ENCODE measurements at regions not wholly inside any gene's neighbourhood (a gene's known extent, or its start where the extent isn't known, plus 50 kb on each side); places are given as distances from the start of the nearest gene placed in this dataset.

DNA sequence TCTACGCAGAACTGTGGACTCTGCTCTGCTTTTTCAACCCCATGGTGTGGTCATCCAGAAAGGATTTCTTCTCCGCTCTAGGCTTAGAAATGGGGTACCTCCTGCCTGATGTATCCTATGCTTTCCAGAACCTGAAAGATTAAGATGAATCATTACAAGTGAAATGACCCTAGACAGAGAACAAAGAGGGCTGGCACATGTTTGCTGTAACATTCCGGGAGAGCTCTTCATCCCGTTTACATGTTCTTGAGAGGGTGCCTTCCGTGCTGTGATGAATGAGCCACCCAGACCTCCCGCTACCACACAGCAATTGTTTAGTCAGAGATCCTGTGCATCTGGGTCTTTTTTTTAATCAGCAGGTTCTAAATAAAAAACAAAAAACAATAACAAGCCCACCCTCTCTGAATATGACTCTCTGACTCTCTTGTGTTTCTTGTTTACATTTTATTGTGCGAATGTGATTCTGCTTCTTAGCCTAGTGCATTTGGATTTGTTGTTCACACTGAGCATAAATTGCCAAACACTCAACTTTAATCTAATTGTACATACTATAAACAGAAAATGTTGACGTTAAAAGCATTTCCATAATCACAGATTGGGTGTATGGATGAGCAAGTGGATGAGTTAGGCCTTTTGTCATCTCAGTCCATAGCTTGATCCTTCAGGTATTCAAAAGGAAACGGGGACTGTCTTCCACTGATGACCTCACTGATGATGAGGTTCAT, 87.1 kb downstream of the GPR88 start:
- BruUV-seq (replicated peaks), result no TSS peak
- Mint-ChIP-seq H3K9me3 (ENCODE audit: unreplicated experiment) (no peaks in the 10 kb centered on the region), H3K36me3 (ENCODE audit: insufficient read depth, unreplicated experiment) (no peaks in the 10 kb centered on the region), H3K4me3 (ENCODE audit: unreplicated experiment) (no peak overlapping the region), H3K4me1 (ENCODE audit: insufficient read depth, unreplicated experiment) (peaks cover 37% of the 10 kb centered on the region), H3K27me3 (ENCODE audit: insufficient read depth, unreplicated experiment) (no peaks in the 10 kb centered on the region), H3K27ac (ENCODE audit: low read depth, unreplicated experiment) (no peak overlapping the region)
- intact Hi-C loops (cut with micrococcal nuclease), result no loop called here
- ChIA-PET POLR2A (no interaction called here), CTCF (interaction anchor here (0.9 to 1.1 kb wide), 2 partner anchors 50 to 258 kb away, joined by 3 to 4 read pairs; no protein-coding TSS in a partner anchor)
- no peak for DNase-seq (ENCODE audit: unreplicated experiment)
- TF ChIP-seq, protein P1, sequence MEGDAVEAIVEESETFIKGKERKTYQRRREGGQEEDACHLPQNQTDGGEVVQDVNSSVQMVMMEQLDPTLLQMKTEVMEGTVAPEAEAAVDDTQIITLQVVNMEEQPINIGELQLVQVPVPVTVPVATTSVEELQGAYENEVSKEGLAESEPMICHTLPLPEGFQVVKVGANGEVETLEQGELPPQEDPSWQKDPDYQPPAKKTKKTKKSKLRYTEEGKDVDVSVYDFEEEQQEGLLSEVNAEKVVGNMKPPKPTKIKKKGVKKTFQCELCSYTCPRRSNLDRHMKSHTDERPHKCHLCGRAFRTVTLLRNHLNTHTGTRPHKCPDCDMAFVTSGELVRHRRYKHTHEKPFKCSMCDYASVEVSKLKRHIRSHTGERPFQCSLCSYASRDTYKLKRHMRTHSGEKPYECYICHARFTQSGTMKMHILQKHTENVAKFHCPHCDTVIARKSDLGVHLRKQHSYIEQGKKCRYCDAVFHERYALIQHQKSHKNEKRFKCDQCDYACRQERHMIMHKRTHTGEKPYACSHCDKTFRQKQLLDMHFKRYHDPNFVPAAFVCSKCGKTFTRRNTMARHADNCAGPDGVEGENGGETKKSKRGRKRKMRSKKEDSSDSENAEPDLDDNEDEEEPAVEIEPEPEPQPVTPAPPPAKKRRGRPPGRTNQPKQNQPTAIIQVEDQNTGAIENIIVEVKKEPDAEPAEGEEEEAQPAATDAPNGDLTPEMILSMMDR (IDR thresholded peaks at IDR 0.05; ENCODE audit: unreplicated experiment), result no peak

DNA sequence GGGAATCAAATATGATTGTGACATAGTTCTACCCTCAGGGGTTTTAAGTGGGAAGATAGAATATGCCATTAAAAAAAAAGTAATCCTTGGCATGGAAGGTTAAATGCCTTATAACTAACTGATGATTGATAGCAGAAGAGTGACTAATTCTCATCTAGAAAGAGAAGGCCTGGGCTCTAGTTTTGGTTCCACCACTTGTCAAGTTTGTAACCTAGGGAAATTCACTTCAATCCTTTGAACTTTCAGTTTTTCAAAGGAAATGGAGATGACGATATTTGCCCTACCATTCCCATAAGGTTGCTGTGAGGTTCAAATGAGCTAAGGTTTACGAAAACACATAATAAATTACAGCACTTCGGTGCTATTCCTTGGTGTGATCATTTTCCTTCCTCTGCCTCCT, 88.5 kb downstream of the GPR88 start:
- H3K4me3 Mint-ChIP-seq (ENCODE audit: unreplicated experiment), result no peak overlapping the region
- TF ChIP-seq, protein P1 (IDR thresholded peaks at IDR 0.05; ENCODE audit: unreplicated experiment), result no peak
- H3K36me3 Mint-ChIP-seq (ENCODE audit: insufficient read depth, unreplicated experiment), result no peaks in the 10 kb centered on the region
- CTCF ChIA-PET, result no interaction called here
- H3K4me1 Mint-ChIP-seq (ENCODE audit: insufficient read depth, unreplicated experiment), result peaks cover 46% of the 10 kb centered on the region
- H3K27ac Mint-ChIP-seq (ENCODE audit: low read depth, unreplicated experiment), result peak overlapping the region; percentile 16
- H3K9me3 Mint-ChIP-seq (ENCODE audit: unreplicated experiment), result peaks cover 8% of the 10 kb centered on the region
- BruUV-seq (replicated peaks), result no TSS peak
- H3K27me3 Mint-ChIP-seq (ENCODE audit: insufficient read depth, unreplicated experiment), result no peaks in the 10 kb centered on the region
- POLR2A ChIA-PET, result interaction anchor here (0.7 kb wide), 1 partner anchor 339 kb away, joined by 3 read pairs; no protein-coding TSS in a partner anchor
- DNase-seq (ENCODE audit: unreplicated experiment), result peak; percentile 42
- intact Hi-C loops (cut with micrococcal nuclease), result no loop called here

DNA sequence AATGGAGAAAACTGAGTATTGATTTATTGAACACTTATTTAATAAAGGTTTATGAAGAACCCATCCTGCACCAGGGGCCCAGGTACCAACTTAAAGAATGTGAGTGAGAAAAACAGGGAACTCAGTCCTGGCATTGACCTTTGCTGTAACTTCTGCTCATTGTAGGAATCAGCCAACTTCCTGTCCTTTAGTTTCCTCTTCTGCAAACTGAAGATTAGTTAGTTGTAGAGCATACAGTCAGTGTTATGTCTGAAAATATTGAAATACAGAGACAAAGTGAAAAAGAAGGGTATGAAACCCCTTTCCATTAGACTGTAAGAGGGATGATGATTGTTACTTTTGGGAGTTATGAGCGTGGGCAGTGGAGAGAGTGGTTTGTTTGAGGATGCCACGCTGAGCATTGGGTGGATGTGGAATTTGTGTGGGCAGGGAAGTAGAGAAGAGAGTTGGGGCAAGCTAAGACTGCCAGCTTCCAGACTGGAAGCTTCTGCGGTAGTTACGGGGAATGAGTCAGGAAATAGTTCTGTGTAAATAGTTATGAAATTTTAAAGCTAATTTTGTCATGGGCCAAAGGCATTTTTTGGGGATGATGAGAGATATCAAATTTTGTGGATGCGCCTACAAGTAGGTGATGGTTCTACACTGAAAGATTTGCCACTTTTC, 89.2 kb downstream of the GPR88 start:
- CTCF ChIA-PET, result interaction anchor here (0.6 to 1.1 kb wide), 3 partner anchors 19 to 132 kb away, joined by 3 to 4 read pairs (median 3); no protein-coding TSS in a partner anchor
- intact Hi-C loops (cut with micrococcal nuclease), result no loop called here
- POLR2A ChIA-PET, result no interaction called here
- no TSS peak for BruUV-seq (replicated peaks)
- Mint-ChIP-seq H3K4me1 (ENCODE audit: insufficient read depth, unreplicated experiment) (peaks cover 39% of the 10 kb centered on the region), H3K4me3 (ENCODE audit: unreplicated experiment) (no peak overlapping the region), H3K36me3 (ENCODE audit: insufficient read depth, unreplicated experiment) (no peaks in the 10 kb centered on the region), H3K27me3 (ENCODE audit: insufficient read depth, unreplicated experiment) (no peaks in the 10 kb centered on the region), H3K9me3 (ENCODE audit: unreplicated experiment) (peaks cover 8% of the 10 kb centered on the region), H3K27ac (ENCODE audit: low read depth, unreplicated experiment) (peak overlapping the region; percentile 16)
- DNase-seq (ENCODE audit: unreplicated experiment), result peak; percentile 77
- TF ChIP-seq, protein P1 (IDR thresholded peaks at IDR 0.05; ENCODE audit: unreplicated experiment), result no peak

DNA sequence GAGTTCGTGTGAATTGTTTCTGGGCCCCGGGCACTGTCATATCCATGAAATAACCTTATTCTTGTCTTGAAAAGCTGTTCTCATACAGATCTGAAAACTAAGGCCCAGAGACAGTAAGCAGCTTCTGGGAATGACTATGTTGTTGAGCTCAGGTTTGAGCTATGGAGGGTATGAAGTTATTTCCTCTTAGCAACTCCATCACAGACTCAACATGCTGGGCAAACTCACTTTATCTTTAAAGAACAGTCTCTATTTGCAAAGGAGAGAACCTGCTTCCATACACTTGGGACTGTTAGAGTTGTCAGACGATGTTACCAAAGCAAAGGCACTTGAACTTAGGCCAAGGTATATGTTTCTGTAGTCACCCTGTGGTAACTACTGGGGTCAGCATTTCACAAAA, 90.0 kb downstream of the GPR88 start:
- Mint-ChIP-seq H3K27ac (ENCODE audit: low read depth, unreplicated experiment) (no peak overlapping the region), H3K4me3 (ENCODE audit: unreplicated experiment) (no peak overlapping the region), H3K9me3 (ENCODE audit: unreplicated experiment) (peaks cover 8% of the 10 kb centered on the region), H3K36me3 (ENCODE audit: insufficient read depth, unreplicated experiment) (no peaks in the 10 kb centered on the region), H3K4me1 (ENCODE audit: insufficient read depth, unreplicated experiment) (peaks cover 35% of the 10 kb centered on the region), H3K27me3 (ENCODE audit: insufficient read depth, unreplicated experiment) (no peaks in the 10 kb centered on the region)
- DNase-seq (ENCODE audit: unreplicated experiment), result no peak
- ChIA-PET POLR2A (no interaction called here), CTCF (interaction anchor here (0.8 to 1.1 kb wide), 2 partner anchors 21 to 205 kb away, joined by 3 to 4 read pairs; no protein-coding TSS in a partner anchor)
- intact Hi-C loops (cut with micrococcal nuclease), result no loop called here
- BruUV-seq (replicated peaks), result no TSS peak
- TF ChIP-seq, protein P1 (IDR thresholded peaks at IDR 0.05; ENCODE audit: unreplicated experiment), result no peak
